Mesenchymal stem cell (in vitro differentiated cells and primary cell): ENCODE measurements at regions not wholly inside any gene's neighbourhood (a gene's known extent, or its start where the extent isn't known, plus 50 kb on each side); places are given as distances from the start of the nearest gene placed in this dataset.

Experiments used
- DNase-seq: peaks from one replicate; pipeline ENCODE4 v3.0.0-alpha.2; 2013
- H2AFZ ChIP-seq: one replicate; pipeline ENCODE4 v1.6.1; 2013; ENCODE audit warnings: low read depth, mild to moderate bottlenecking, control low read depth, inconsistent platforms, low read length, moderate library complexity
- H2AK5ac ChIP-seq: 2 replicates; pipeline ENCODE4 v1.6.1; 2013; ENCODE audit warnings: low read length, moderate library complexity, mild to moderate bottlenecking, inconsistent platforms; ENCODE audit not compliant: severe bottlenecking
- H2BK120ac ChIP-seq: one replicate; pipeline ENCODE4 v1.6.1; 2013; ENCODE audit warnings: low read depth, mild to moderate bottlenecking, inconsistent platforms, low read length, moderate library complexity
- H2BK12ac ChIP-seq, 2 experiments: one replicate each; pipeline ENCODE4 v1.6.1; 2013; ENCODE audit warnings: inconsistent platforms in 2 of 2, low read length in 2 of 2, mild to moderate bottlenecking in 2 of 2, moderate library complexity in 2 of 2, control low read depth in 1 of 2
- H2BK15ac ChIP-seq: one replicate; pipeline ENCODE4 v1.6.1; 2013; ENCODE audit warnings: mild to moderate bottlenecking, low read depth, inconsistent platforms; ENCODE audit not compliant: poor library complexity, severe bottlenecking
- H2BK5ac ChIP-seq: 2 replicates; pipeline ENCODE4 v1.6.1; 2013; ENCODE audit warnings: low read depth, mild to moderate bottlenecking, low read length, control low read depth, inconsistent platforms; ENCODE audit not compliant: poor library complexity, severe bottlenecking
- H3K14ac ChIP-seq, 2 experiments: one replicate each; pipeline ENCODE4 v1.6.1; 2013; ENCODE audit warnings: inconsistent platforms in 2 of 2, low read length in 2 of 2, control low read depth in 1 of 2, mild to moderate bottlenecking in 1 of 2, moderate library complexity in 1 of 2
- H3K18ac ChIP-seq, 2 experiments: one replicate each; pipeline ENCODE4 v1.6.1; 2013; ENCODE audit warnings: inconsistent platforms in 2 of 2, low read length in 2 of 2, control low read depth in 1 of 2, low read depth in 1 of 2, mild to moderate bottlenecking in 1 of 2
- H3K23ac ChIP-seq, 2 experiments: one replicate each; pipeline ENCODE4 v1.6.1; 2013; ENCODE audit warnings: inconsistent platforms in 2 of 2, low read length in 2 of 2, mild to moderate bottlenecking in 2 of 2, moderate library complexity in 2 of 2, control low read depth in 1 of 2
- H3K27ac ChIP-seq: 2 replicates; pipeline ENCODE4 v1.5.1; 2013; ENCODE audit warnings: mild to moderate bottlenecking, moderate library complexity, low read length, control low read depth, inconsistent platforms; ENCODE audit not compliant: poor library complexity, severe bottlenecking
- H3K27me3 ChIP-seq, 2 experiments: 2 replicates each; pipeline versions ENCODE4 v1.6.1 to v1.7.0; 2013; ENCODE audit warnings: low read length in 2 of 2, mild to moderate bottlenecking in 2 of 2, moderate library complexity in 2 of 2, control low read depth in 1 of 2, inconsistent platforms in 1 of 2; ENCODE audit not compliant: control insufficient read depth in 1 of 2, insufficient read depth in 1 of 2
- H3K36me3 ChIP-seq, 2 experiments: 2 replicates each; pipeline versions ENCODE4 v1.6.1 to v1.7.0; 2013; ENCODE audit warnings: low read length in 2 of 2, control low read depth in 1 of 2, inconsistent platforms in 1 of 2, low read depth in 1 of 2, mild to moderate bottlenecking in 1 of 2; ENCODE audit not compliant: insufficient read depth in 2 of 2, control insufficient read depth in 1 of 2
- H3K4ac ChIP-seq, 2 experiments: one replicate each; pipeline ENCODE4 v1.6.1; 2013; ENCODE audit warnings: inconsistent platforms in 2 of 2, low read length in 2 of 2, mild to moderate bottlenecking in 2 of 2, moderate library complexity in 2 of 2, control low read depth in 1 of 2, low read depth in 1 of 2
- H3K4me1 ChIP-seq: 2 replicates; pipeline ENCODE4 v1.6.1; 2013; ENCODE audit warnings: low read depth, low read length, control low read depth; ENCODE audit not compliant: control insufficient read depth, insufficient read depth
- H3K4me2 ChIP-seq: 2 replicates; pipeline ENCODE4 v1.6.1; 2013; ENCODE audit warnings: low read length, mild to moderate bottlenecking, inconsistent platforms; ENCODE audit not compliant: poor library complexity, severe bottlenecking
- H3K4me3 ChIP-seq, 2 experiments: 2 replicates each; pipeline versions ENCODE4 v1.5.1 to v1.7.0; 2013; ENCODE audit warnings: low read length in 2 of 2, mild to moderate bottlenecking in 2 of 2, control low read depth in 1 of 2, low read depth in 1 of 2; ENCODE audit not compliant: insufficient read depth in 1 of 2
- H3K79me1 ChIP-seq: replicated peaks from 2 replicates; pipeline ENCODE4 v1.6.1; 2013; ENCODE audit warnings: mild to moderate bottlenecking, control low read depth, low read length, inconsistent platforms; ENCODE audit not compliant: poor library complexity, severe bottlenecking
- H3K9ac ChIP-seq: 2 replicates; pipeline ENCODE4 v1.7.0; 2013; ENCODE audit warnings: mild to moderate bottlenecking, low read length, moderate library complexity
- H3K9me3 ChIP-seq: 2 replicates; pipeline ENCODE4 v1.7.0; 2013; ENCODE audit warnings: mild to moderate bottlenecking, low read length; ENCODE audit not compliant: control insufficient read depth
- H4K8ac ChIP-seq: one replicate; pipeline ENCODE4 v1.6.1; 2013; ENCODE audit warnings: inconsistent platforms, mild to moderate bottlenecking, low read length, moderate library complexity
- H4K91ac ChIP-seq: one replicate; pipeline ENCODE4 v1.6.1; 2013; ENCODE audit warnings: mild to moderate bottlenecking, low read length, inconsistent platforms
- WGBS: methylation state at CpG from one replicate; pipeline ENCODE4 v1.1.7; 2013; ENCODE audit warnings: mixed read lengths; 5-methylcytosine and 5-hydroxymethylcytosine counted together

- H3K4me1 ChIP-seq: no peaks in the 10 kb centered on the region
- WGBS: 90% methylated on average over 2 of the region's 2 CpGs
- H3K4me2 ChIP-seq: no peak overlapping the region
- H3K4me3 ChIP-seq: no peak overlapping the region
- no peaks in the 10 kb centered on the region for H3K36me3 ChIP-seq
- H3K9ac ChIP-seq: no peak overlapping the region
- H2BK5ac ChIP-seq: no peak overlapping the region
- no peaks in the 10 kb centered on the region for H3K79me1 ChIP-seq
- no peak overlapping the region for H4K91ac ChIP-seq
- no peak overlapping the region for H2AK5ac ChIP-seq
- no peak overlapping the region for H3K4ac ChIP-seq
- H2AFZ ChIP-seq: no peak overlapping the region
- H3K27ac ChIP-seq: no peak overlapping the region
- no peaks in the 10 kb centered on the region for H3K9me3 ChIP-seq
- H3K18ac ChIP-seq: no peak overlapping the region
- peak; percentile 61 for DNase-seq
- H3K27me3 ChIP-seq: no peaks in the 10 kb centered on the region
- no peak overlapping the region for H4K8ac ChIP-seq
- H2BK12ac ChIP-seq: no peak overlapping the region
- H2BK15ac ChIP-seq: no peak overlapping the region
- no peak overlapping the region for H2BK120ac ChIP-seq
- H3K14ac ChIP-seq: no peak overlapping the region
- H3K23ac ChIP-seq: no peak overlapping the region
Measured at GRCh38 chr4:162506253-162506652, 342.5 kb upstream of the FSTL5 start.

GRCh38 chr4:162503868-162504267 is 340.1 kb upstream of the FSTL5 start:
- no peak overlapping the region for H3K9ac ChIP-seq
- no peak for DNase-seq
- no peak overlapping the region for H3K23ac ChIP-seq
- no peak overlapping the region for H4K8ac ChIP-seq
- no peaks in the 10 kb centered on the region for H3K4me1 ChIP-seq
- H2BK12ac ChIP-seq: no peak overlapping the region
- no peak overlapping the region for H2BK120ac ChIP-seq
- H3K4me3 ChIP-seq: no peak overlapping the region
- H2BK5ac ChIP-seq: no peak overlapping the region
- no peak overlapping the region for H3K14ac ChIP-seq
- H3K27ac ChIP-seq: no peak overlapping the region
- 84% methylated on average over 3 of the region's 4 CpGs for WGBS
- H4K91ac ChIP-seq: no peak overlapping the region
- H2BK15ac ChIP-seq: no peak overlapping the region
- no peaks in the 10 kb centered on the region for H3K36me3 ChIP-seq
- no peak overlapping the region for H3K18ac ChIP-seq
- H3K79me1 ChIP-seq: no peaks in the 10 kb centered on the region
- no peak overlapping the region for H2AK5ac ChIP-seq
- H2AFZ ChIP-seq: no peak overlapping the region
- H3K9me3 ChIP-seq: no peaks in the 10 kb centered on the region
- H3K27me3 ChIP-seq: no peaks in the 10 kb centered on the region
- no peak overlapping the region for H3K4me2 ChIP-seq
- H3K4ac ChIP-seq: no peak overlapping the region

GRCh38 chr4:162502109-162502508 is 338.3 kb upstream of the FSTL5 start:
- Histone ChIP-seq H2BK120ac (no peak overlapping the region), H3K27ac (no peak overlapping the region), H3K4me1 (no peaks in the 10 kb centered on the region), H4K8ac (no peak overlapping the region), H3K27me3 (no peaks in the 10 kb centered on the region), H3K36me3 (no peaks in the 10 kb centered on the region), H3K4me3 (no peak overlapping the region), H3K9ac (no peak overlapping the region), H3K79me1 (no peaks in the 10 kb centered on the region), H2AK5ac (no peak overlapping the region), H2BK15ac (no peak overlapping the region), H3K4ac (no peak overlapping the region), H3K14ac (no peak overlapping the region), H2AFZ (no peak overlapping the region), H3K18ac (no peak overlapping the region), H3K4me2 (no peak overlapping the region), H2BK12ac (no peak overlapping the region), H4K91ac (no peak overlapping the region), H3K9me3 (no peaks in the 10 kb centered on the region), H3K23ac (no peak overlapping the region), H2BK5ac (no peak overlapping the region)
- no peak for DNase-seq

GRCh38 chr4:162499478-162499877 is 335.7 kb upstream of the FSTL5 start:
- H2BK12ac ChIP-seq: no peak overlapping the region
- H4K8ac ChIP-seq: no peak overlapping the region
- no peak overlapping the region for H3K27ac ChIP-seq
- WGBS: 86% methylated on average over 1 of the region's 1 CpG
- H3K14ac ChIP-seq: no peak overlapping the region
- no peaks in the 10 kb centered on the region for H3K36me3 ChIP-seq
- no peaks in the 10 kb centered on the region for H3K9me3 ChIP-seq
- no peak overlapping the region for H2BK120ac ChIP-seq
- no peak overlapping the region for H3K4me3 ChIP-seq
- no peak overlapping the region for H2BK15ac ChIP-seq
- no peak overlapping the region for H3K9ac ChIP-seq
- no peak overlapping the region for H4K91ac ChIP-seq
- no peak overlapping the region for H3K4ac ChIP-seq
- no peak overlapping the region for H2AFZ ChIP-seq
- H3K4me1 ChIP-seq: no peaks in the 10 kb centered on the region
- H2BK5ac ChIP-seq: no peak overlapping the region
- H2AK5ac ChIP-seq: no peak overlapping the region
- no peak overlapping the region for H3K18ac ChIP-seq
- peak; percentile 10 for DNase-seq
- no peaks in the 10 kb centered on the region for H3K27me3 ChIP-seq
- no peak overlapping the region for H3K23ac ChIP-seq
- H3K79me1 ChIP-seq: no peaks in the 10 kb centered on the region
- H3K4me2 ChIP-seq: no peak overlapping the region
